Caco-2 (cell line): ENCODE measurements at regions not wholly inside any gene's neighbourhood (a gene's known extent, or its start where the extent isn't known, plus 50 kb on each side); places are given as distances from the start of the nearest gene placed in this dataset.

Source experiments
- BruUV-seq: library from RNA; stranded (reverse); fragments of 400-500 nt; replicated peaks from 2 replicates; lab custom pipeline; 2021; lab: Mats Ljungman, UMichigan
- CTCF ChIA-PET: fragments of 300-600 bp; sonication (Branson Sonifier 250); formaldehyde crosslinking; loops from one replicate; lab custom pipeline; 2022; ENCODE audit warnings: antibody characterized with exemption; lab: Charles Lee
- POLR2A ChIA-PET: fragments of 300-600 bp; sonication (Branson Sonifier 250); formaldehyde crosslinking; loops from one replicate; lab custom pipeline; 2022; ENCODE audit warnings: antibody characterized with exemption; lab: Charles Lee
- DNase-seq, 2 experiments: peaks; one replicate each; pipeline versions ENCODE4 v3.0.0 to v3.0.0-alpha.2; 2020 to 2022
- H3K27me3 ChIP-seq: replicated peaks from 2 replicates; pipeline ENCODE4 v1.6.0; 2011; ENCODE audit warnings: low read length; ENCODE audit not compliant: control insufficient read depth, insufficient read depth
- H3K36me3 ChIP-seq: 2 replicates; pipeline ENCODE4 v1.5.1; 2011; ENCODE audit warnings: low read length; ENCODE audit not compliant: control insufficient read depth, insufficient read depth
- H3K4me1 ChIP-seq: fragments of 250-450 bp; sonication (Bioruptor Pico); 2 replicates; pipeline ENCODE4 v1.5.1; 2020; ENCODE audit warnings: mild to moderate bottlenecking
- H3K4me3 ChIP-seq: 2 replicates; pipeline ENCODE4 v1.5.1; 2011; ENCODE audit warnings: low read depth, mild to moderate bottlenecking, control low read depth, low read length
- H3K9me3 ChIP-seq: fragments of 250-450 bp; sonication (Bioruptor Pico); 2 replicates; pipeline ENCODE4 v1.5.1; 2020; ENCODE audit warnings: mild to moderate bottlenecking, moderate library complexity
- H3K27ac Mint-ChIP-seq: one replicate; pipeline ENCODE4 v1.8.0; 2022; ENCODE audit warnings: mixed read lengths; ENCODE audit not compliant: unreplicated experiment
- H3K27me3 Mint-ChIP-seq: one replicate; pipeline ENCODE4 v1.8.0; 2022; ENCODE audit warnings: mixed read lengths; ENCODE audit not compliant: insufficient read depth, unreplicated experiment
- H3K36me3 Mint-ChIP-seq: one replicate; pipeline ENCODE4 v1.8.0; 2022; ENCODE audit warnings: mild to moderate bottlenecking, mixed read lengths; ENCODE audit not compliant: insufficient read depth, unreplicated experiment
- H3K4me1 Mint-ChIP-seq: one replicate; pipeline ENCODE4 v1.8.0; 2022; ENCODE audit warnings: low read depth, mixed read lengths; ENCODE audit not compliant: unreplicated experiment
- H3K4me3 Mint-ChIP-seq: one replicate; pipeline ENCODE4 v1.8.0; 2022; ENCODE audit warnings: mild to moderate bottlenecking, moderate library complexity, mixed read lengths; ENCODE audit not compliant: unreplicated experiment
- H3K9me3 Mint-ChIP-seq: one replicate; pipeline ENCODE4 v1.8.0; 2022; ENCODE audit warnings: mixed read lengths; ENCODE audit not compliant: unreplicated experiment
- intact Hi-C: fragments of 100-400 bp; cut with micrococcal nuclease; formaldehyde crosslinking; loops from one replicate; pipeline ENCODE4 v1.10.0; 2022; ENCODE audit not compliant: unreplicated experiment
- TF ChIP-seq, protein P1 (sequence below), 2 experiments: fragments of 200-600 bp in 1 of 2; IDR thresholded peaks; 1 replicate in 1 of 2; 2 replicates in 1 of 2; pipeline versions ENCODE4 v1.5.1 to v1.8.0; 2011 to 2022; ENCODE audit warnings: antibody characterized with exemption in 1 of 2, control low read depth in 1 of 2, inconsistent platforms in 1 of 2, low read depth in 1 of 2, low read length in 1 of 2, mild to moderate bottlenecking in 1 of 2, moderate library complexity in 1 of 2; ENCODE audit not compliant: insufficient read depth in 1 of 2, severe bottlenecking in 1 of 2, unreplicated experiment in 1 of 2

DNA sequence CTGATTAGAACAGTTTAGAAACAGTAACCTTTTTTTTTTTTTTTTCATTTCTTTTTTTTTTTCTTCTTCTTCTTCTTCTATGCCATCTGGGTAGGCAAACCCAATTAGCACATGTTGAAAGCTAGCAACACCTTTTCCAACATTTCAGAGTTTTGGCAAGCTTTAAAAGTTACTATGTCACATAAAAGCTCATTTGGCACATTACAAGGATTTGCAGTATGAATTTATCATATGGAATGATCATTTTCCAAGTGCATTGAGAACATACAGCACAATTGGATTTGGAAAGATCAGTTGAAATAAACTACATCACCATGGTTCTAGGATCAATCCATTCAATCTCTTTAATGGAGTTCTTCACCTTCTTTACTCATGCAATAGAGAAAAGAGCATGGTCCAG, 847.0 kb downstream of the LRRTM4 start:
- BruUV-seq: no TSS peak
- TF ChIP-seq, protein P1, sequence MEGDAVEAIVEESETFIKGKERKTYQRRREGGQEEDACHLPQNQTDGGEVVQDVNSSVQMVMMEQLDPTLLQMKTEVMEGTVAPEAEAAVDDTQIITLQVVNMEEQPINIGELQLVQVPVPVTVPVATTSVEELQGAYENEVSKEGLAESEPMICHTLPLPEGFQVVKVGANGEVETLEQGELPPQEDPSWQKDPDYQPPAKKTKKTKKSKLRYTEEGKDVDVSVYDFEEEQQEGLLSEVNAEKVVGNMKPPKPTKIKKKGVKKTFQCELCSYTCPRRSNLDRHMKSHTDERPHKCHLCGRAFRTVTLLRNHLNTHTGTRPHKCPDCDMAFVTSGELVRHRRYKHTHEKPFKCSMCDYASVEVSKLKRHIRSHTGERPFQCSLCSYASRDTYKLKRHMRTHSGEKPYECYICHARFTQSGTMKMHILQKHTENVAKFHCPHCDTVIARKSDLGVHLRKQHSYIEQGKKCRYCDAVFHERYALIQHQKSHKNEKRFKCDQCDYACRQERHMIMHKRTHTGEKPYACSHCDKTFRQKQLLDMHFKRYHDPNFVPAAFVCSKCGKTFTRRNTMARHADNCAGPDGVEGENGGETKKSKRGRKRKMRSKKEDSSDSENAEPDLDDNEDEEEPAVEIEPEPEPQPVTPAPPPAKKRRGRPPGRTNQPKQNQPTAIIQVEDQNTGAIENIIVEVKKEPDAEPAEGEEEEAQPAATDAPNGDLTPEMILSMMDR (IDR thresholded peaks at IDR 0.05; ENCODE audit: insufficient read depth in 1 of 2, low read depth in 1 of 2, low read length in 1 of 2, severe bottlenecking in 1 of 2, unreplicated experiment in 1 of 2): no peak
- POLR2A ChIA-PET: no interaction called here

DNA sequence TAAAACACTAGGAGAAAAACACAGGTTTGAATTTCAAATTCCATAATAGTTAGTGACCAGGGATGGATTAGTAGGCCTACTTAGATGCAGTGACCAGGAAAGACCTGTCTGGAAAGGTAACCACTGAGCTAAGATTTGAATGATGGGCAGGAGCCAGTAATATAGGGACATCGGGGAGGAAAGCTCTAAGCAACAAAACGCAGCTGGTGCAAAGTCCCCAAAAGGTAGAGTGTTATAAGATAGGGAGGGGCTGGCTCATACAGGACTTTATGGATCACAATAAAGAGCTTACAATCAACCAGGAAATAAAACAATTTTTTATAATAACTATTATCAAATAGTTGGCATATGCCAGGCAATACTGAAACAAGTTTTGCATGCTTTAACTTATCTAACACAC, 849.4 kb downstream of the LRRTM4 start:
- H3K27me3 Mint-ChIP-seq: peaks cover 6% of the 10 kb centered on the region
- H3K36me3 ChIP-seq: no peaks in the 10 kb centered on the region
- no peaks in the 10 kb centered on the region for H3K9me3 ChIP-seq
- no peak for DNase-seq
- H3K27ac Mint-ChIP-seq: no peak overlapping the region
- no TSS peak for BruUV-seq
- H3K4me3 Mint-ChIP-seq: no peak overlapping the region
- ChIA-PET POLR2A (no interaction called here), CTCF (no interaction called here)
- no peaks in the 10 kb centered on the region for H3K9me3 Mint-ChIP-seq
- H3K4me3 ChIP-seq: no peak overlapping the region
- H3K4me1 Mint-ChIP-seq: no peaks in the 10 kb centered on the region
- no peaks in the 10 kb centered on the region for H3K4me1 ChIP-seq
- no peaks in the 10 kb centered on the region for H3K36me3 Mint-ChIP-seq
- TF ChIP-seq, protein P1 (IDR thresholded peaks at IDR 0.05; ENCODE audit: insufficient read depth in 1 of 2, low read depth in 1 of 2, low read length in 1 of 2, severe bottlenecking in 1 of 2, unreplicated experiment in 1 of 2): no peak
- intact Hi-C loops: no loop called here
- H3K27me3 ChIP-seq: no peaks in the 10 kb centered on the region; the same call in 1 of the 2 replicates

More for the DNA sequence above, 847.0 kb downstream of the LRRTM4 start:
- no peaks in the 10 kb centered on the region for H3K4me1 ChIP-seq
- no peaks in the 10 kb centered on the region for H3K27me3 ChIP-seq
- H3K4me1 Mint-ChIP-seq: no peaks in the 10 kb centered on the region
- CTCF ChIA-PET: no interaction called here
- no peaks in the 10 kb centered on the region for H3K36me3 Mint-ChIP-seq
- H3K36me3 ChIP-seq: no peaks in the 10 kb centered on the region
- no peak overlapping the region for H3K4me3 ChIP-seq
- H3K4me3 Mint-ChIP-seq: no peak overlapping the region
- peaks cover 7% of the 10 kb centered on the region for H3K27me3 Mint-ChIP-seq
- H3K27ac Mint-ChIP-seq: no peak overlapping the region
- DNase-seq: no peak
- H3K9me3 ChIP-seq: no peaks in the 10 kb centered on the region
- intact Hi-C loops: no loop called here
- H3K9me3 Mint-ChIP-seq: no peaks in the 10 kb centered on the region

DNA sequence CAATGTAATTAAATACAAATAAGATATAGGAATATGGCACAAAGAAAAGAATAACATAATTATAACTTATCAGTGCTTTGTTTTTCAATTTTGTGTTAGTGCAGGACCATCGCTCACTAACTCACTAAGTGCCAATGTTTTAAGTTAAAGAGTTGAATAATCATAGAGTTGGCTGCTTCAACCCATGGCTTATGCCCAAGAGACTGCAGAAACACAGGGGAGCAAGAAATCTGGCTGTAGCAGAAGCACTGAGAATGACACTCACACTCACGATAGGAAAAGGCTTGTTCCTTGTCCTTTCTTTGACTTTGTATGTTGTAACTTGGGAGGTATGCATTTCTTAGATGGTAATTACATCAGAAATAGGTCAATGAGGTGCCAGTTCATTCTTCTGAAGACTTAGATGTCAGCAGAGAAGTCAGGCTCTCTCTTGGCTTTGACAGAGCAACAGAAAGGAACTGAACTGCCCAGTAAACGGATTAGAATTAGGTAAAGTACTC, 852.2 kb downstream of the LRRTM4 start:
- H3K9me3 Mint-ChIP-seq: no peaks in the 10 kb centered on the region
- Histone ChIP-seq H3K27me3 (no peaks in the 10 kb centered on the region; the same call in 1 of the 2 replicates), H3K36me3 (no peaks in the 10 kb centered on the region), H3K4me3 (no peak overlapping the region), H3K9me3 (no peaks in the 10 kb centered on the region), H3K4me1 (no peaks in the 10 kb centered on the region)
- H3K36me3 Mint-ChIP-seq: no peaks in the 10 kb centered on the region
- H3K4me1 Mint-ChIP-seq: no peaks in the 10 kb centered on the region
- CTCF ChIA-PET: no interaction called here
- TF ChIP-seq, protein P1 (IDR thresholded peaks at IDR 0.05; ENCODE audit: insufficient read depth in 1 of 2, low read depth in 1 of 2, low read length in 1 of 2, severe bottlenecking in 1 of 2, unreplicated experiment in 1 of 2): no peak
- no TSS peak for BruUV-seq
- POLR2A ChIA-PET: no interaction called here
- DNase-seq: no peak
- no peak overlapping the region for H3K4me3 Mint-ChIP-seq
- no peaks in the 10 kb centered on the region for H3K27me3 Mint-ChIP-seq
- intact Hi-C loops: no loop called here
- H3K27ac Mint-ChIP-seq: no peak overlapping the region
